Prostate gland (tissue), 2 donors: ENCODE measurements at regions not wholly inside any gene's neighbourhood (a gene's known extent, or its start where the extent isn't known, plus 50 kb on each side); places are given as distances from the start of the nearest gene placed in this dataset.

Experiments used
- DNase-seq: peaks from one replicate; pipeline ENCODE4 v3.0.0-alpha.2; 2019; ENCODE audit warnings: low spot score
- H3K27ac ChIP-seq, 2 donors: fragments of 200-600 bp; sonication (generic); 2 replicates each; pipeline ENCODE4 v1.5.1; 2017 to 2019
- H3K27me3 ChIP-seq: fragments of 200-600 bp; sonication (generic); replicated peaks from 2 replicates; pipeline ENCODE4 v1.5.1; 2019; ENCODE audit not compliant: insufficient read depth
- H3K36me3 ChIP-seq, 2 donors: fragments of 200-600 bp; sonication (generic); 1 replicate in 1 of 2; 2 replicates in 1 of 2; pipeline versions ENCODE4 v1.5.1 to v1.8.1; 2017 to 2019
- H3K4me1 ChIP-seq: fragments of 200-600 bp; sonication (generic); replicated peaks from 2 replicates; pipeline ENCODE4 v1.5.1; 2019
- H3K4me3 ChIP-seq, 2 donors: fragments of 200-600 bp; sonication (generic); 2 replicates each; pipeline ENCODE4 v1.5.1; 2017 to 2019
- H3K9me3 ChIP-seq: fragments of 200-600 bp; sonication (generic); 2 replicates; pipeline ENCODE4 v1.5.1; 2017
- POLR2A ChIP-seq: fragments of 450-650 bp; IDR thresholded peaks from one replicate; pipeline ENCODE4 v1.6.1; 2016; ENCODE audit warnings: antibody characterized with exemption, mild to moderate bottlenecking
- POLR2AphosphoS5 ChIP-seq: sonication (generic); formaldehyde crosslinking; IDR thresholded peaks from one replicate; pipeline ENCODE4 v1.6.1; 2017; ENCODE audit warnings: antibody characterized with exemption
- WGBS: methylation state at CpG from one replicate; pipeline ENCODE4 v1.1.5; 2018; 5-methylcytosine and 5-hydroxymethylcytosine counted together
- intact Hi-C: fragments of 100-400 bp; cut with DNase I; formaldehyde crosslinking; loops from one replicate; pipeline ENCODE4 v1.14.2; 2022
- TF ChIP-seq, protein P1 (sequence below), 4 experiments: fragments of 200-600 bp in 2 of 4; fragments of 450-650 bp in 2 of 4; sonication (generic) in 2 of 4; IDR thresholded peaks; 1 replicate in 3 of 4; 2 replicates in 1 of 4; pipeline ENCODE4 v1.5.1; 2016 to 2019; ENCODE audit warnings: antibody characterized with exemption in 4 of 4, mild to moderate bottlenecking in 2 of 4, moderate library complexity in 2 of 4

DNA sequence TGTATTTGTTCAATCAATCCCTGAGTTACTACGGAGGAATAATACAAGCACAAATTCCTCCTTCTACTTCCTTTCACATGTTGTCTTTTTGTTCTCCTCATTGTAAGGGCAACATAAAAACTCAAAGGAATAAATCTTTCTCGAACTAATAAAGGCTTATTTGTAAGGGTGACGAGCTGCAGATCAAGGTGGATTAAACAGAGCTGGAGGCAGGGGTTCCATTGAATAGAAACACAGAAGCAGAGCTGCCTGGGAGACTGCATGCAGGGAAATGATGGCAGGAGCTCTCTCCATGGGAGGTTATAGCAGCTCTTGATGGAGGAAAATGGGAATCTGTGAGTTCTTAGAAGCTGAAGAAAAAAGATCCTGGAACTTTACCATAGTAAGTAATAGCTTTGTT is 160.2 kb downstream of the CYYR1 start:
- intact Hi-C loops: no loop called here
- DNase-seq: no peak

GRCh38 chr21:26409735-26410134 is 163.4 kb downstream of the CYYR1 start:
- no peaks in the 10 kb centered on the region for H3K36me3 ChIP-seq
- DNase-seq: no peak
- intact Hi-C loops: no loop called here
- no peak overlapping the region for H3K4me3 ChIP-seq
- H3K27ac ChIP-seq: no peak overlapping the region
- TF ChIP-seq, protein P1, sequence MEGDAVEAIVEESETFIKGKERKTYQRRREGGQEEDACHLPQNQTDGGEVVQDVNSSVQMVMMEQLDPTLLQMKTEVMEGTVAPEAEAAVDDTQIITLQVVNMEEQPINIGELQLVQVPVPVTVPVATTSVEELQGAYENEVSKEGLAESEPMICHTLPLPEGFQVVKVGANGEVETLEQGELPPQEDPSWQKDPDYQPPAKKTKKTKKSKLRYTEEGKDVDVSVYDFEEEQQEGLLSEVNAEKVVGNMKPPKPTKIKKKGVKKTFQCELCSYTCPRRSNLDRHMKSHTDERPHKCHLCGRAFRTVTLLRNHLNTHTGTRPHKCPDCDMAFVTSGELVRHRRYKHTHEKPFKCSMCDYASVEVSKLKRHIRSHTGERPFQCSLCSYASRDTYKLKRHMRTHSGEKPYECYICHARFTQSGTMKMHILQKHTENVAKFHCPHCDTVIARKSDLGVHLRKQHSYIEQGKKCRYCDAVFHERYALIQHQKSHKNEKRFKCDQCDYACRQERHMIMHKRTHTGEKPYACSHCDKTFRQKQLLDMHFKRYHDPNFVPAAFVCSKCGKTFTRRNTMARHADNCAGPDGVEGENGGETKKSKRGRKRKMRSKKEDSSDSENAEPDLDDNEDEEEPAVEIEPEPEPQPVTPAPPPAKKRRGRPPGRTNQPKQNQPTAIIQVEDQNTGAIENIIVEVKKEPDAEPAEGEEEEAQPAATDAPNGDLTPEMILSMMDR (IDR thresholded peaks at IDR 0.05): no peak
- TF ChIP-seq POLR2A: no peak
- no peak for TF ChIP-seq POLR2AphosphoS5
- H3K4me1 ChIP-seq: no peaks in the 10 kb centered on the region
- H3K9me3 ChIP-seq: no peaks in the 10 kb centered on the region
- no peaks in the 10 kb centered on the region for H3K27me3 ChIP-seq
- 63% methylated on average over 4 of the region's 4 CpGs for WGBS

More for the DNA sequence above, 160.2 kb downstream of the CYYR1 start:
- no peaks in the 10 kb centered on the region for H3K9me3 ChIP-seq
- 40% methylated on average over 3 of the region's 3 CpGs for WGBS
- H3K27ac ChIP-seq: no peak overlapping the region
- H3K36me3 ChIP-seq: no peaks in the 10 kb centered on the region
- TF ChIP-seq POLR2A (no peak), POLR2AphosphoS5 (no peak)
- TF ChIP-seq, protein P1 (IDR thresholded peaks at IDR 0.05): no peak
- no peaks in the 10 kb centered on the region for H3K4me1 ChIP-seq
- H3K4me3 ChIP-seq: no peak overlapping the region
- H3K27me3 ChIP-seq: no peaks in the 10 kb centered on the region

DNA sequence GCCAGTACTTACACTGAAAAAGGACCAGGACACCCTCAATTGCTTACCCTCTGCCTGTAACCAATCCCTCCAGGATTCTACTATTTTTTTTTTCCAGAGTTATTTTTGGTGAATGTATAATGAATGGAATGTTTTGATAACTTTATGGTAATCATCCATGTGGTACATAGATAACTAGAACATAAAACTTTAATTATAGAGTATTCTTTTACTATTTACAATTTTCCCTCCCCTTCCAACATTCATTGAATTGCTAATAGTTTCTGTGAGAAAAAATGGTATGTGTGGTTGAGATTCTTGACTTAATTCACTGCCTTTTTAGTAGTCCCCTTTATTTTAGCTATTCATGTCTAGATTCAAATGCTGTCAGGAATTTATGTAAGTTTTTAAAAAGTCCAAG is 164.6 kb downstream of the CYYR1 start:
- no peak overlapping the region for H3K27ac ChIP-seq
- TF ChIP-seq POLR2AphosphoS5 (no peak), POLR2A (no peak)
- H3K36me3 ChIP-seq: no peaks in the 10 kb centered on the region
- intact Hi-C loops: no loop called here
- DNase-seq: no peak
- H3K4me3 ChIP-seq: no peak overlapping the region
- H3K9me3 ChIP-seq: no peaks in the 10 kb centered on the region
- no peaks in the 10 kb centered on the region for H3K27me3 ChIP-seq
- no peaks in the 10 kb centered on the region for H3K4me1 ChIP-seq

- no peak overlapping the region for H3K27ac ChIP-seq
- WGBS: 41% methylated on average over 1 of the region's 1 CpG
- H3K36me3 ChIP-seq: no peaks in the 10 kb centered on the region
- intact Hi-C loops: no loop called here
- no peaks in the 10 kb centered on the region for H3K27me3 ChIP-seq
- no peaks in the 10 kb centered on the region for H3K9me3 ChIP-seq
- no peaks in the 10 kb centered on the region for H3K4me1 ChIP-seq
- TF ChIP-seq POLR2AphosphoS5 (no peak), POLR2A (no peak)
- TF ChIP-seq, protein P1 (IDR thresholded peaks at IDR 0.05): no peak
- DNase-seq: no peak
- H3K4me3 ChIP-seq: no peak overlapping the region
These were observed 166.6 kb downstream of the CYYR1 start for GRCh38 chr21:26406526-26406925.

- no peak for DNase-seq
- WGBS: 55% methylated on average over 9 of the region's 9 CpGs
- H3K9me3 ChIP-seq: no peaks in the 10 kb centered on the region
- no peak overlapping the region for H3K27ac ChIP-seq
- intact Hi-C loops: no loop called here
- no peaks in the 10 kb centered on the region for H3K4me1 ChIP-seq
- no peaks in the 10 kb centered on the region for H3K36me3 ChIP-seq
- no peak overlapping the region for H3K4me3 ChIP-seq
- TF ChIP-seq POLR2AphosphoS5 (no peak), POLR2A (no peak)
- TF ChIP-seq, protein P1 (IDR thresholded peaks at IDR 0.05): no peak
- no peaks in the 10 kb centered on the region for H3K27me3 ChIP-seq
These were observed 167.2 kb downstream of the CYYR1 start for GRCh38 chr21:26405735-26406361.
